CD4-positive, alpha-beta T cell treated with Interferon gamma for 1 hour (primary cell): ENCODE measurements at regions not wholly inside any gene's neighbourhood (a gene's known extent, or its start where the extent isn't known, plus 50 kb on each side); places are given as distances from the start of the nearest gene placed in this dataset.
"Not testable (repeated sequence)": the region's sequence is repeated elsewhere in the genome, so short reads cannot be mapped to it uniquely, and the experiment has no call there.

Experiments
- DNase-seq: peaks from one replicate; pipeline ENCODE4 v3.0.0-alpha.2; 2020

GRCh38 chr12:111271674-111272418 lies 97.0 kb downstream of the PHETA1 start:
- no peak for DNase-seq

GRCh38 chr12:111270774-111271173 lies 98.1 kb downstream of the PHETA1 start:
- no peak for DNase-seq

GRCh38 chr12:111270239-111270638 lies 98.7 kb downstream of the PHETA1 start:
- DNase-seq: no peak

- no peak for DNase-seq
These were observed 99.2 kb downstream of the PHETA1 start for GRCh38 chr12:111269718-111270117.

GRCh38 chr12:111268738-111269572 lies 99.9 kb downstream of the PHETA1 start:
- DNase-seq: no peak

- DNase-seq: no peak
These were observed 101.8 kb downstream of the PHETA1 start for GRCh38 chr12:111267144-111267543.

- no peak for DNase-seq
These were observed 106.8 kb downstream of the PHETA1 start for GRCh38 chr12:111261911-111262676.

- no peak for DNase-seq
These were observed 108.2 kb downstream of the PHETA1 start for GRCh38 chr12:111260732-111261131.

GRCh38 chr12:111259231-111259630 lies 109.7 kb downstream of the PHETA1 start:
- no peak for DNase-seq

GRCh38 chr12:111258081-111258480 lies 110.8 kb downstream of the PHETA1 start:
- DNase-seq: not testable (repeated sequence)

GRCh38 chr12:111257435-111257902 lies 111.4 kb downstream of the PHETA1 start:
- DNase-seq: no peak

- no peak for DNase-seq
These were observed 112.1 kb downstream of the PHETA1 start for GRCh38 chr12:111256629-111257434.

GRCh38 chr12:111255261-111255660 lies 113.6 kb downstream of the PHETA1 start:
- DNase-seq: no peak

- DNase-seq: no peak
These were observed 114.8 kb downstream of the PHETA1 start for GRCh38 chr12:111254106-111254505.

GRCh38 chr12:111253213-111253612 lies 115.7 kb downstream of the PHETA1 start:
- no peak for DNase-seq

GRCh38 chr12:111251787-111252186 lies 117.1 kb downstream of the PHETA1 start:
- DNase-seq: no peak

- DNase-seq: no peak
These were observed 117.7 kb downstream of the PHETA1 start for GRCh38 chr12:111251058-111251730.

- DNase-seq: no peak
These were observed 118.5 kb downstream of the PHETA1 start for GRCh38 chr12:111250251-111250881.

- DNase-seq: no peak
These were observed 119.1 kb downstream of the PHETA1 start for GRCh38 chr12:111249757-111250156.

- DNase-seq: no peak
These were observed 119.9 kb downstream of the PHETA1 start for GRCh38 chr12:111249018-111249370.
